HG02852 (cell line): ENCODE measurements at regions not wholly inside any gene's neighbourhood (a gene's known extent, or its start where the extent isn't known, plus 50 kb on each side); places are given as distances from the start of the nearest gene placed in this dataset.
"Not testable (repeated sequence)": the region's sequence is repeated elsewhere in the genome, so short reads cannot be mapped to it uniquely, and the experiment has no call there.

ENCODE experiments used
- ATAC-seq: cut with Tn5 transposase; IDR thresholded peaks from one replicate; pipeline ENCODE4 v1.9.1; 2021; ENCODE audit warnings: mild to moderate bottlenecking, moderate library complexity; ENCODE audit not compliant: unreplicated experiment

DNA sequence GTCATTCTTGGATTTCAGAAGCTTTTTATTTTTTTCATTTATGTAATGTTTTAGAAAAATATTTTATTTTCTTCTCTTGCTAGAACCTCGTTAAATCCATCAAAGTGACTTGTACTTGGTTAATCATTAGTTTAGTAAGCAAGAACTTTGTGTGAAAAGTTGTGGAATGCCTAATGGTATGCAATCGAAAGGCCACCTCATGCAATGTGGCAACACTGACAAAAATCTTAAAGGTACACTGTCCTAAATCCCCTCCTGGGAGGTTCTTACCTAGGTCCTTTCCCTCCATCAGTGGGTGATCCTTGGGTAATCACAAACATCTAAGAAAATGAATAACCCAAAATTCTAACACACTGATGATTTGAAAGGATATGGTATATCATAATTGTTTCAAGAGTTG, 304.2 kb downstream of the DNAH5 start:
- ATAC-seq: no peak

GRCh38 chr5:13632676-13633075, 311.8 kb downstream of the DNAH5 start:
- ATAC-seq: no peak

DNA sequence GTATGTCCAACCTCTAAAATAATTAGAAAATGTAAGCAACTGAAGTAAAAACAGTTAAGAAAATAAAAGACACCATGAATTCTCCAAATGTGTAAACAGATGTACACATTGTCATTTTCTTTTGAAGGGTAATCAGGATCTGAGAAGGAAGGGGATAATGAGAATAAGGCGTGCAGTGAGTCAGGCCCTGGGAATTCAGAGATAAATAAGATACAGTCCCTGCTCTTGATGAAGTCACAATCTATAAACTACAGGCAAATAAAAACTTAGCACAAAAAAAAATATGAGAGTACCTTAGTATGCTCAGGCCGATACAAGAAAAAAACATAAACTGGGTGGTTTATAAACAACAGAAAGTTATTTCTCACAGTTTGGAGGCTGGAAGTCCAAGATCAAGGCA, 315.3 kb downstream of the DNAH5 start:
- no peak for ATAC-seq

DNA sequence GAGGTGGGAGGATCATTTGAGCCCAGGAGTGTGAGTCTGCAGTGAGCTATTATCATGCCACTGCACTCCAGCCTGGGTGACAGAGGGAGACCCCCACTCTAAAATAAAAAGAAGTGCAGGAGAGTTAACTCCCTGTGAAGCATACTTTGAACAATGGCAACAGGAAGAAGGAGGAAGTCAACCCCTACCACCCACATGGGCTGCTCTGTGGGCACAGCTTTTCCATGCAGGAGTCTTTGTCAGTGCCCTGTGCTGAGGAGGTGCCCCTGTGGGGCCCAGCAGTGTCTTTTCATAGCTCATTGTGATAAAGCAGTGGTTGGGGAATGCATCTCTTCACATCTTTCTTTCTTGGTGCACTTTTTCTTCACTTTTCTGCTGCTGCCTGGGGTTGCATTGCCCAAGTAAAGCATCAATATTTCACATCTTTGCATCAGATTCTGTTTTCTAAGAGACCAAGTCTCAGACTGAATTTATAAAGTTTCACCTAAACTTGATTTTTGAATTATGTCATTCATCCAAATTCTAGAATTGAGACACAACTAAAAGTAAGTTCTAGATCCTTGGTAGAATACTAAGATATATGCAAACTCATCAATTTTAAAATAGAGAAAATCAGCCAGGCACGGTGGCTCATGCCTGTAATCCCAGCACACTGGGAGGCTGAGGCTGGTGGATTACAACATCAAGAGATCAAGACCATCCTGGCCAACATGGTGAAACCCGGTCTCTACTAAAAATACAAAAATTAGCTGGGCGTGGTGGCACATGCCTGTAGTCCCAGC, 316.6 kb downstream of the DNAH5 start:
- no peak for ATAC-seq

- ATAC-seq: no peak
Observed at GRCh38 chr5:13625616-13626198, 318.8 kb downstream of the DNAH5 start.

DNA sequence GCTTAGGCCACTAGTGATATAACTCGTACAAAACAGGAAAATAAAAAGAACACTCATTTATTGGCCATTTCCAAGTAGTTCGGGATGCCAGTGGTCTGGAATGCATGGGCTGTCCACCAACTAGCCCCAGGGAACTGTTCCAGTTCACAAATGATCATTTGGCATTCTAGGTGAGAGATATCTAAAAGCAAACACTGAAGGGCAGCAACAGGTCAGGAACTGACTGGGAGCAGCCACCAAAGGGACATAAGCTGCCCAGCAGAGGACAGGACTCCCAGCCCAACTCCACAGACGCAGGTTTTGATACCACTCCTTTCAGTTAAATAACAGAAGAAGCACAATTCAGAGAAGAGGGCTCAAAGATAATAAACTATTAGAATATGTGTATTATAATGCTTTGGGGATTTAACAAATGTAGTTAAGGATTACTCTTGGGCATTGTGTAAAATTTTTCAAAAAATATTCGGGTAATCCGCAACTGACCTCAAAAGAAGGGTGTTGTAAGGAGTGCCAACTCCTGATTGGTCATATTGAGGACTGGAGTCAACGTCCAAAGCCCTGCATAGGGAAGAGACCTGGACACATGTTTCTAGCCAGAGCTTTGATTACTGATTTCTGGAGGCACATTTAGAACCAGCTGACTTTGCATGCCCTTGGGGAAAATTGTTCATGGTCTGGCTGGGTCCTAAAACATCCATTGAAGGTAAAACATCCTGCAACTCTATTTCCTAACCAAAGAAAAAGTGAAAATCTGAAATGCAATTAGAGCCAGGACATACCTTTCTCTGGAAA, 320.0 kb downstream of the DNAH5 start:
- no peak for ATAC-seq

DNA sequence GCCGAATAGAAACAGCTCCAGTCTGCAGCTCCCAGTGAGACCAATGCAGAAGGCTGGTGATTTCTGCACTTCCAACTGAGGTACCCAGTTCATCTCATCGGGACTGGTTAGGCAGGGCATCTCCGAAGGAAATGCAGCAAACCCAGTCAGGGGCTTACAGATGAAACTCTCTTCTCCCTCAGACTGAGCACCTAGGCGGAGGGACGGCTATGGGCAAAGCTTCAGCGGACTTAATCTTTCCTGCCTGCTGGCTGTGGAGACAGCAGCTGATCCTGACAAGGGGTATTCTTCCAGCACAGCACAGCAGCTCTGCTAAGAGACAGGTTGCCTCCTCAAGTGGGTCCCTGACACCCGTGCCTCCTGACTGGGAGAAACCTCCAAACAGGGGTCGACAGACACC, 330.9 kb downstream of the DNAH5 start:
- ATAC-seq: no peak

- no peak for ATAC-seq
Observed at GRCh38 chr5:13611604-13612003, 332.9 kb downstream of the DNAH5 start.

- no peak for ATAC-seq
Observed at GRCh38 chr5:13609504-13609903, 335.0 kb downstream of the DNAH5 start.

- ATAC-seq: no peak
Observed at GRCh38 chr5:13606051-13606450, 338.4 kb downstream of the DNAH5 start.

- no peak for ATAC-seq
Observed at GRCh38 chr5:13601112-13601511, 343.4 kb downstream of the DNAH5 start.

- ATAC-seq: no peak
Observed at GRCh38 chr5:13595978-13596377, 348.5 kb downstream of the DNAH5 start.

DNA sequence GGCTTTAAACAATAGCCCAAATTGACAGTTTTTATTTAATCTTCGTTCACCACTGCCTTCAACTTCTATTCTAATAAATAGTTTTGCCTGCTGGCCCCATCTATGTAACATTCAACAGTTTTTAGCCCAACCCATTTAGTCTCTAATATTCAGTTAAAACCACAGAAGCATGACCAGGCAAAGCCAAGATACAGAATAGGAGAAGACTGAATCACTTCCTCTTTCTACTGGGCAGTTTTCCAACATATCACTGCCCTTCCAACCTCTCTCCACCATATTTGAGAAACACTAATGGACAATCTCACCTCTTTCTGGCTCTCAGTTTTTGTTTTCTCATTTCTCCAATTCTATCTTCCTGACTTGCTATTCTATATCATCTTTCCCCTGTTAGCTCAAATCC, 352.9 kb downstream of the DNAH5 start:
- ATAC-seq: no peak

DNA sequence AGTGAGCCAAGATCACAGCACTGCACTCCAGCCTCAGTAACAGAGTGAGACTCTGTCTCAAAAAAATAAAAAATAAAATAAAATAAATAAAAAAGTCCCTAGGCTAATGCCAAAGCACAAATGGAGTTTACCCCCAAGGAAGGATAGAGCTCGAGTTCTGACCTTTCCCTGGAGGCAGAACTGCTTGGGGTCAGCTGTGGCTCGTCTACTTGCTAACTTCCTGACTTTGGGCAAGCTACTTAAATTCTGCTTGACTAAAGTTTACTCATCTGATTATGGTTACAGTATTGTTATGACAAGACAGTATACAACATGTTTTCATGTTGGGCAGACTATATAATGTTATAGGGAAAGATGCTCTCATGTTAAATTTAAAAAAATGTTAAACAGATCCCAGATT, 359.2 kb downstream of the DNAH5 start:
- no peak for ATAC-seq

DNA sequence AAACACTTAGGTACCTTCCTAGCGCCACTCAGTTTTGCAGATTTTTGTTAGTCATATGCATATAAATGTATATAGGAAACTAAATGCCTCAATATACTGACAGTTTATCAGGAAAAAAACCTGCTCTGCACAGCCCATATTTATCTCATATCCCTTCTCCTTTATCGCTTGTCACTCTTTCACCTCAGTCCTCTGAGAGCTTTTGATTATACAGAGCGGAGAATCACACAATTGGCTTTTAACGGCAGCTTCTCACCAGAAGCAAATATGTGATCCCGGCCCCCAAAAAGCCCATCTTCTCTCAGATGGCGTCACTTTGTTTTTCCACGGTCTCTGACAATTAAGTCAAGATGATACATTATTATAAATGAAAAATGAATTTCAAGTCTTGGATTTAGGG, 362.6 kb downstream of the DNAH5 start:
- ATAC-seq: no peak

GRCh38 chr5:13581132-13581531, 363.4 kb downstream of the DNAH5 start:
- ATAC-seq: no peak

DNA sequence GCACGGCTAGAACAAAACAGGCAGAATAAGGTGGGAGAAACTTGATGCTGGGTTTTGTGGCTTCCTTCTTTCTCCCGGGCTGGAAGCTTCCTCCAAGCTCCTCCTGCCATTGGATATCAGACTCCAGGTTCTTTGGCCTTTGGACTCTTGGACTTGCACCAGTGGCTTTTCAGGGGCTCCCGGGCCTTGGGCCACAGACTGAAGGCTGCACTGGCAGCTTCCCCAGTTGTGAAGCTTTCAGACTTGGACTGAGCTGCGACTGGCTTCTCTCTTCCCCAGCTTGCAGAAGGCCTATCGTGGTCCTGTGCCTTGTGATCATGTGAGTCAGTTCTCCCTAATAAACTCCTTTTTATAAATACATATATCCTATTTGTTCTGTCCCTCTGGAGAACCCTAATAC, 364.4 kb downstream of the DNAH5 start:
- no peak for ATAC-seq

GRCh38 chr5:13579091-13579490, 365.4 kb downstream of the DNAH5 start:
- not testable (repeated sequence) for ATAC-seq

GRCh38 chr5:13578311-13579039, 366.0 kb downstream of the DNAH5 start:
- ATAC-seq: not testable (repeated sequence)

DNA sequence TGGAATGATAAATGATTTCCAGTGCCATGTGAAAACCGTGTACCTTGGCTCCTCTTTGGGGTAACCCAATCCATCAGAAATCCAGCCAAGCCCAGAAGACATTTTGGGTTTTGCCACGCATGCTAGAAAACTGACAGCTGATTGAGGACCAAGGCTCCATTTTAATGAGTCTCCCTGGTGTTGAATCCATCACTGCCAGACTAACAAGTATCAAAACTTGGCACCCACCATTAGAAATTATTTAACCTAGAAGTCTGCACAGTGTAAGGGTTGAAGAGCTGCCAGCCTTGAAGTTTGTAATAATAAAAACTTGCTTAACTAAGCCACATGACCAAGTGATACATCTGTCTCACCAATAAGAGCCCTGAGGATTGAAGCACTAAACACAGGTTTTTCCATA, 369.9 kb downstream of the DNAH5 start:
- ATAC-seq: no peak

DNA sequence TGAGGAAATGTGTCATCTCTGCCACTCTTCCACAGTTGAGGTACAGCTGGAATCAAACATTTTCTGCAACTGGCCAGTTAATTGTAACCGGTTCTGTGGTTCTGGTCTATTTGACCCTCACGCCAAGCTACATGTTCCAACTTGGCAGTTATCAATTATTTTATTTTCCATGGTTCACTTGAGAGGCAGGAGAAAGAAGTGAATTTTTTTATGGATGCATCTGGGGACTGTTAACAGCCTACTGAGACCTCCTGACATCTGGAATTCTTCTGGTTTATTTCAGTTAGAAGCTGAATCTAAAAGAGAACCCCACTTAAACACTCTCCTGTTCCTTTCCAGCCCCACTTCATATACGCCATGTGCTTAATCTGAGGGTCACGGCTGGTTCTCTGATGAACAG, 372.3 kb downstream of the DNAH5 start:
- ATAC-seq: no peak
